GM18909 (cell line): ENCODE measurements at regions not wholly inside any gene's neighbourhood (a gene's known extent, or its start where the extent isn't known, plus 50 kb on each side); places are given as distances from the start of the nearest gene placed in this dataset.

Experiments
- ATAC-seq: cut with Tn5 transposase; IDR thresholded peaks from one replicate; pipeline ENCODE4 v1.9.1; 2021; ENCODE audit warnings: mild to moderate bottlenecking; ENCODE audit not compliant: unreplicated experiment, poor library complexity

DNA sequence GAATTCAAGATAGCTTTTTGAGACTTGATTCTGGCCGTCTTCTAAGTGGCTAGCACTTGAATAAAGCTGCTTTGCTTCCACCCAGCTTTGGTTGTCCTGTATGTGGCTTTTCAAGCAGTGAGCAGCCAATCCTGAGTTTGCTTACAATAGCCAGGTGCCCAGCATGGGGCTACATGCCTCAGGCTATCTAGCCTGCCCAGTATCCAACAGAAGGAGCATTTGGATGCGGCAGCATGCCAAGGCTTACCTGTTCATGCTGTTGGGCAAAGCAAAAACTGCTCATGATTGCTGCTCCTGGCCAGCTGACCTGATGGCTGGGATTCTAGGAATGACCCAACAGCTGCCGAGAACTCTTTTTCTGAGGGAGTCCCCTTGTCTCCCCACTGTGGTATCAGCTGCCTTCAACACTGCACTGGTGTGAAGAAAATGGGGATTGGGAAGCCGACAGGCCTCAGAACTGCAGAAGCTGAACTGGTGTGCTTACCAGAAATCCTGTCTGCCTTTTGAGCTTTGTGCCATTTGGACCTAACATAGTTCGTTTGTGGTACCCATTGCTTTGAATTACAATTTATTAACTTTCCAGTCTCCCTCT is 618.9 kb upstream of the IGFBP3 start:
- ATAC-seq, result no peak

DNA sequence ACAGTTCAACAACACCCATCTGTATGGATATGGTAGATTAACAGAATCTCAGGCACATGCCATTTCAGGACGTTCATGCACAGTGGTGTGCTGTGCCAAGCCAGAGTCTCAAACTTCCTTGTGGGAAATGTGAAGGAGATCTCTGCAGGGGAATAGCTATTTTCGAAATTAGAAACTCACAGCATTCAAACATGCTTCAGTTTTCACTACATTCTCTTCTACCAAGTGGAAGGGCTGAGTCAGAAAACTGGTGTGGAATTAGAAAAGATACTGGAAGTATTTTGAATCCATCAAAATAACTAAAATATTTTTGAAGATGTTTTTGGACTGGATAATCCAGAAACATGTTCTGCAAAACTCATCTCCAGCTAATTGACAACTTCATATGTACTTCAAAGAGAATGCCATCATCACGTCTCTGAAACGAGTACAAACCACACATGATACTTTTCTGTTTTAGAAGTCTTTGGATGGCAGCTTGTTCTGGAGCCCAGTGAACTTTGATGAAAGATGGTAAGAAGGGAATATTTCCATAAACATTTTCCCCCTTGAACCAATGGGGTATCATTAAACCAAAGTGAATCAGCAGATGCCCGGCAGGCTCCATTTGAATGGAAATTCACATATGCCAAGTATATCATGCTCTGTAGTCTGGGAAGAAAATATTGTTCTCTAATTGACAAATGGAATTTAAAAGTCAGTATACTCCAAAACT is 616.3 kb upstream of the IGFBP3 start:
- no peak for ATAC-seq

DNA sequence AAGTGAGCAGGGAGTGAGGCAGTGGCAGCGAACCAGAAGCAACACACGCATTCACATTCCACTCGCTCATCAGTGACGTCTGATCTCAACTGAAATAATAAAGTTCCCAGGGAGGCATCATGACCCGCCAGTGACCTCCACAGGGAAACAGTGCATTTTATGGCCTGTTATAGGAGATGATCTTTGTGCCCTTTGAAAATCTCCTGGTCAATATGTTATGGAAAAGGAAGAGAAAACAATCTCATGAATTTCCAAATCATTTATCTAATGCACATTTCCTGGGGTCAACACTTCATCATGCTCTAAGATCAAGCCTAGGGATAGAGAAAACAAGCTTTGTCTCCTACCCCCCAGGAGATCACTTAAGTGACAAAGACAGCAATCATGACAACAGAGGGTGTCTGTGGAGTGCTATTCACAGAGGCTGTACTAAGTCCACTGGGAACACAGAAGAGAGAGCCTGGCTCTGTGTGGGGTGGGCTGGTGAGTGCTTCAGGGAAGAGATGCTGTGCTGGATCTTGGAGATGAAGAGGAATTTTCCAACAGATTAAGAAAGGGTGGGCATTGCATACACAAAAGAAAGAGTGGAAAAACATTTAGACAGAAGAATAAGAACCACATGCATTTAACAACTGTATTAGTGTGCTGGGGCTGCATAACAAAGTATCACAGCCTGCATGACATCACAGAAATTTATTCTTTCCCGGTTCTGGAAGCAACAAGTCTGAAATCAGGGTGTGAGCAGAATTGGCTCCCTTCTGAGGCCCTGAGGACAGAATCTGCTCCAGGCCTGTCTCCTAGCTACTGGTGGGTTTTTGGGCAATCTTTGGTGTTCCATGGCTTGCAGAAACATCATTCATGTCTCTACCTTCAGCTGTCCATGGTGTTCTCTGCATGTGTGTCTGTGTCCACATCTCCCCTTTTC is 613.9 kb upstream of the IGFBP3 start:
- ATAC-seq, result no peak

DNA sequence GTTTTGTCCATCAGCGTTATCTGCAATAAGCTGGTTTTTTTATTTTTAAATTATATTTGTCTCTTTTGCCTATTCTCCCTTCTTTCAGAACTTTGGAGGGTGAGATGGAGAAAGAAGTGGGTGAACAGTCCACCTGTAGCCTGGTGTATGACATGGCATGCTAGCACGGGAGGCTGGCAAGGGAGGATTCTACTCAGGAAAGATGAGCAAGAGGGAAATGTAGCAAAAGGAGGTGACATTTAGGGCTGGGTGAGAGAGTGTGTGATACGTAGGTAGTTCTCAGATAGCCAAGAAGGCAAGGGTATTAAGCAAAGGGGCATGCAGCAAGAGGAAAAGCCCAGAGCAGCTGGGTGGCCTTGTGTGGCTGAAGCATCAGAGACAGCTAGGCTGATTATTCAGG is 612.9 kb upstream of the IGFBP3 start:
- no peak for ATAC-seq

DNA sequence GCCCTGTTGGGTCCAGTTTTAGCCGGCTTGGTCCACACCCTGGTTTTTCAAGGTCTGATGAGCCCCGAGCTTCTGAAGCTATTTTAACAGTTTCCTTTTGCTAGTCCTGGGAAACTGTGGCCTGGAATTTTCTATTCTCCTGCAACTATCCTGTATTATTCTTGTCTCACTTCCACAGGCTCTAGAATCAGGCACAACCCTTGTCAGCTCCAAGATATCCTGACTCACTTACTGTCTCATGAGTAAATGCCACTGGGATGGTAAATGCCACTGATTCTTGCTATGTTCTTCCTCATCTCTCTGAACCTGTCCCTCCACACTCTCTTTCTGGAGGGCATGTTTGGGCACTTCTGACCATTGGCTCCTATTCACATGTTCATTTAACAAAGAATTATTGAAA is 611.5 kb upstream of the IGFBP3 start:
- ATAC-seq, result no peak

DNA sequence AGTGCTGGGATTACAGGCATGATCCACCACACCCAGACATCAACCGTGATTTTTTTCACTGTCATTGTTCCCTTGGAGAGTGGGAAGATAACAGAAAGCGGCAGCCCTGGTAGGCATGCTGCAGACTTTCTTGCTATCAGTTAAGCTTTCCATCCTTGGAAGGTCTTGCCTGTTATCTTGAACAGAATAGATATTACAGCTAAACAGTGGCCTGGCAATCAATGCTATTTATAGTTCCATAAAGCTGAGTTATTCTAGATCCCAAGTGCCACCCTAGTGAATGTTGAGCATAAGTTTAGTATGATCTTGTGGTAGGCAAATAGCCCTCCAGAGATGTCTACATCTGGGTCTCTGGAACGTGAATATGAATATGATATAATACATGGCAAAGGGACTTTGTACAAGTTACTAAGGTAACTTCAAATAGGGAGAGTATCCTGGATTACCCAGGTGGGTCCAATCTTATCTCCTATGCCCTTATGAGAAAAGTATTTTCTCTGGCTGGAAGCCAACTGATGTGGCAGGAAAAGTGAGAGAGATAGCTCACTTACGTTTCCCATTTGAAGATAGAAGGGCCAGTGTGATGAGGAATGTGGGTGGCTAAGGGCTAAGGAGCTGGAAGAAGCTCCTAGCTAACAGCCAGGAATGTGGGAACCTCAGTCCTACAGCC is 609.1 kb upstream of the IGFBP3 start:
- no peak for ATAC-seq

DNA sequence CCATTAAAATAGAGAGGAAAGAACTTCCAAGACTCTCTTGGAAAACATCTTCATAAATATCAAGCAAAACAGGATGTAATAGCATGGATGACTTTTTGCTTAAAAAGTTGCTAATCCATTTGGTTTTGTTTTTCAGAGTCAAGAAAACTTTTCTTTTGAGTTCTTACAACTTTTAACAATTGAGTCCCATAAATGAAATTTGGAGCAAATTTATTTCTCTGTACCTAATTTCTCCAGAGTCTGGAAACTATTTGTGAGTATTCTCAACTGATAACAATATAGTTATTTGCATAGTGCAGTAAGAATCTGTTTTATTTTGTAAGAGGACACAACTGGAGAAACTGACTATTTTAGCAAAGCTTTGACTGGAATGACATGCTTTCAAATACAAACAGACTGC is 606.3 kb upstream of the IGFBP3 start:
- no peak for ATAC-seq

DNA sequence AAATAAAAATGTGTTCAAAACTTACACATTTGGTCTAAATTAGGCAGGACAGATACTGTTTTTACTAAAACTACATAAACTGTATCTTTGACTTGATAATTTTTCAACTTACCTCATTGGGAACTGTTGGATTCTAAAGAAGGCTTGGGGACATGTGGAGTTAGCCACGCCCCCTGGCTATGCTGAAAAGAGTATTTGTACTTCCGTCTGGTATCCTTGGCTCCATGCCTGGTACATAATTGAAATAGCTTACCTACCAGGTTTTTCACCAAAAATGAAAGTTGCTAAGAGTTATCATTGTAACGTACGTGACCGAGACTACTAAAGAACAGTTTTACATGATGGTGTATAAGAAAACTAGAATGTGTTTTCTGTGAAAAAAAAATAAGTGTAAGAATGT is 604.8 kb upstream of the IGFBP3 start:
- ATAC-seq, result no peak

DNA sequence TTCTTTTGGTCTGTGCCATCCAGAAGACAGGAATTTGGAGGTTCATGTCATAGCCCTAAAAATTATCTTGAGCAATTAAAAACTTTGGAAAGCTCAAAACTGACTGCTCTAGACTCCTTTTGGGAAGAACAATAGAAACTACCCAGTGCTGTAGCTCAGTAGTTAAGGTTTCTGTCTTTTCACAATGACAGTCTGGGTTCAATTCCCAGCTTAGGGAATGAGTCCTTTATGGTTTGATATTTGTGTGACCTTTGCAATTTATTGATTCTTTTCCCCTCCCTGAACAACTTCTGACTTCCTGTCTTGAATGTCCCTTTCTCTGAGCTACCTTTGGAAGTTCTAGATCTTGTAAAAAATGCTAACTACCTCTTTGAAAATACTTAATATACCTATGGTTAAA is 603.3 kb upstream of the IGFBP3 start:
- ATAC-seq, result no peak

DNA sequence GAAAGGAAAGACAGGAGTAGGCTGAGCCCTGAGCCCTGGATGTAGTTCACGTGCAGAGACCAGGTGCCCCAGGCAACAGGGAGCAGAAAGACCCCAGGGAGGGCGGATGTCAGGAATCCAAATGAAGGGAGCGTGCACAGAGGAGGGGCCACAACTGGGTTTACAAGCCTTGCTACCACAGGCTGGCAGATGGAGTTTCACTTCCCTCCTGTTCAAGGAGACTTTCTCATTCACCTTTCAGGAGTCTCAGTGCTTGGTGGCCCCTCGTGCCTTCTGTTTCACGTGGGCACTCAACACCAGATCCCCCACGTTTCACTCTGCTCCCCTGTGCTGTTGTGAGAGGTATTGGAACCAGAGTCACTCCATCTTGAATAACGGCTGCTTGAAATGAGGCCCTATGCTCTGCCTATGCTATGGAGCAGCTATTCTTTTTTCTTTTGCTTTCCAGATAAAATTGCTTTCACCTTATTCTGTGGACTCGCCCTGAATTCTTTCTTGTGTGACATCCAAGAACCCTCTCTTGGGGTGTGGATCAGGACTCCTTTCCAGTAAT is 601.4 kb upstream of the IGFBP3 start:
- no peak for ATAC-seq

DNA sequence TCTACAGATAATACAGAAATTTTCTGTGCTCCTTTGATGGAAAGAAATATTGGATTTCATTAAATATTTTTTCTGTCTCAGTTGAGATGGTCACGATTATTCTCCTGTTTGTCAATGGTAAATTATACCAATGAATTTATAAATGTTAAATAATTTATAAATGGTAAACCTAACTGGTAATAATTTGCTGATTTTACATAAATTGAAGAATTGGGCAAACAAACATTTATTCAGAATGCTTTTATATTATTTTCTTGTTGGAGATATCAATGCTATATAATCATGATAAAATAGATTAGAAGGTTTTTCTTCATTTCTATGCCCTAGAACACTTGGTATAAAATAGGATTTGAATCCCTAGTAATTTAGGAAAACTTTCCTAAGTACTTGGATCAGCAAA is 597.6 kb upstream of the IGFBP3 start:
- ATAC-seq, result no peak

DNA sequence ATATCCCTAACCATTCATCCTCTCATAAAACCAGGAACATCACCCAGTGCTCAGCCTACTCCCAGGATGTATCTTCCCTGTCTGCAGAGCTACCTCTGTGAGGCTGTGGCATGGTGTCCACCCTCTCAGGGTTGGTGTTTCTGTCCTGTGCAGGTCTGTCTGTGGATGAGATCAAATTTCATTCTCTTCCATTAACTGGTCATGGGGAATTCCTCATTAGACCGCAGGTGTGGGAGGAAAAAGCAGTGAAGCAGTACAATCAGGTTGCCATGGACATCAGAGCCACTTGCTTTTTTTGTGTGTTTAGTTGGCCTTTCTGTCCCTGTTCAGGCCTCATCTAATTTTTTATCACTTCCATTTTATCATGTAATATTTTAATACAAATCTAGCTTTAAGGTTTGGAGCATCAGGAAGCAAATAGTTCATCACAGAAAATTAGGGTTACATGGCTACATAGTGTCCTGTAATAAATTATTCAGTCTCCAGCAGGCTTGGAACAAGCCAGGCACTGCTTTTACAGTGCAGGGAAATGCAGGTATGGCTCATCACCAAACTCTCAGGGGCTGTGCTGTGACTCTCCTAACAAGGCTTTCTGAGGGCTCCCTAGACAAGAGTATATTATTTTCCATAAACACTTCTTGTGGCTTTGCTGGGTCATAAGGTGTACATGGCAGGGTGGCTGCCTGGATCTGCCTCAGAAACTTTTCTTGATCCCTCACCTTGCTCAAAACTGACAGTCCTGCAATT is 594.9 kb upstream of the IGFBP3 start:
- no peak for ATAC-seq

DNA sequence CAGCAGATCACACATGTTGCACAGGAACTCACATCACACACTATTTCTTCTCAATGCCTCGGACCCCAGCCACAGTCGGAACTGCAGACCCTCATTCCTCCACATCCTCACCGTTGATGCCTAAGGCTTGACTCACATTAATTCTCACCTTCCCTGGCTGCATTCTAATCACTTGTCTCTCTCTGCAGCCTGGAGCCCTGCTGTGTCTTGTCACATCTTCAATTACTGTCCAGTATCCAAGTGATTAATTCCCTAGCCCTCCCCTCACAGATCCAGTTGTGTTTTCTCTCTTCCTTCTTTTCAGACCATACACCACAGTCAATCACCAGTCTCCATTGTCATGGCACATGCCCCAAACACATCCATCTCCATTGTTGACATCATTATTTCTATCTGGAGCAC is 592.4 kb upstream of the IGFBP3 start:
- ATAC-seq, result no peak

DNA sequence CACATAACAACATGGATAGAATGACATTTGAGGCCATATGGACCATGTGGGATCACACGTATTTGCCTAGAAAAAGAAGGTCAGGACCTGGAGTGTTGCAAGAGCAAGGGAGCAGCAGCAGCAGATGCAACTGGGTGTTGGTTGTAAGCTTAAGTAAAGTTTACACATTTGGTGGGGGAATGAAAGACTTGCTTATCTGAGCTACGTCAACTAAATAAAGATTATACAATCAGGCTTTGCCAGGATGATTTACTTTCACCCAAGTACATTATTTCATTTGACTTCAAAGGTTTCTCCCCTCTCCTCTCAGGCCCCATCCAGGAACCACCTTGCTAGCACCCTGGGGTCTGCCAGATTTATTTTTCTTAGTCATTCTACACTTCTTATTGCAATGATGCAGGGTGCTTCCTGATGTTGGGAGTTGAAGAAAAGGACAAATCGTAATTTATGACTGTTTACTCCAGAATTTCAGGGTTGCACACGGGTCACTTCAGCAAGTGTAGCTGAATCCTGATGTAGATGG is 591.9 kb upstream of the IGFBP3 start:
- no peak for ATAC-seq

DNA sequence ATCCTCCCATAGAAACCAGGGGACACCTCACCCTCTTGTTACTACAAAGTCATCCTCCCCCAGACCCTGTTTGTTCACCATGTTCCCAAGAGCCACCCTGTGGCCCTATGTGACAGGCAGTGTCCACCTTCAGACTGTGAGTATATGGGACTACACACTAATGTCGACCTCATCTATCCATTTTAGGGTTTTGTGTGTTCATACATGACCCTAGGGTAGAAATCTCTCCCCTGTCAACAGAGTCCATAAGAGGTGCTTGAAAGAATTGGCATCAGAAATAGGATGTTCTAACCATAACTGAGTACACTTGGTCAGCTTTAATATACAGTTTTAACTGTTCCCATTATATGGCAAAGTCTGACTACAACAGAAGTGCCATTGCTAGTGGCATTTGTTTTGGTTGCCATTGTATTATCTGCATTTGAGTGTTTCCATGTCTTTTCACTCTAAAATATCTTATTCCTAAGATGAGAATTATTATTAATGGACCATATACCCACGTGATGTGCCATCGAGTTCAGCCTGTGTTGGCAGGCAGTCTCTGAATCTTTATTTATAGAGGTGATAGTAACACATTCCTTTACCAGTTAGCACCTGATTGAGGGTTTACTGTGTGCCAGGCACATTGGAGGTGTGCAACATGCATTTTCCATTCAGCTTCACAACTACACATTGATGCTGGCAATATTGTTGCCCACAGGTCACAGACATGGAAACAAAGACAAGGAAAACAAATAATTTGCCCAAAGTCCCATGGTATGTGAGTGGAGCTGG is 590.6 kb upstream of the IGFBP3 start:
- ATAC-seq, result no peak

DNA sequence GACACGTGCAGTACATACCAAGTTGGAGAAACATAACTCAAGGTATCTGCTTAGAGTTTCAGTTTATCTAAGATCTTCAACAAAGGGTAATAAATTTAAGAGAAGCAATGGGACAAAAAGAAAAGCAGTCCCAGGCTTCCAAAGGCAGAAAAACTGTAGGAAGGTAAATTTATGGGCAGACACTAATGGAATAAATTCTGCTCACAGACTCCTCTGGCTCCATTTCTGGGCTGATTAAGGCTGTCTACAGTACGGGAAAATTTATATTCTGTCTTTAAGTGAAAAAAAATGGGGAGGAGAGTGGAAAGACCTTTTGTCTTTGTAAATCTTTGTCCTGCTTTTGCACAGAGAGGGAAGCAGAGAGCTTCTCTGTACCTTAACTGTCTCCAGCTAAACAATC is 587.5 kb upstream of the IGFBP3 start:
- no peak for ATAC-seq

DNA sequence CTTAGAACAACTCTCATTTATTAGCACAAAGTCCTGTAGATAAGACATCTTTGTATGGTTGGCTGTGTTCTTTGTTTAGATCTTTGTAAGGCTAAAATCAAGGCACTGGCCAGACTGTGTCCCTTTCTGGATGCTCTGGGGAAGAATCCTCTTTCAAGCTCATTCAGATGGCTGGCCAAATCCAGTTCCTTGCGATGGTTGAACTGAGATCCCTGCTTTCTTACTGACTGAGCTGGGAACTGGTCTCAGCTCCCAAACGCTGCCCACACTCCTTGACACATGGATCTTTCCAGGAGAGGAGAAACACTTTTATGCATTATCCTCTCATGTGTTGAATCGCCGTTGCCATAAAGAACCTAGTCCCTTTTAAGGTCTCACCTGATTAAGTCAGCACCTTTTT is 586.5 kb upstream of the IGFBP3 start:
- ATAC-seq, result no peak

DNA sequence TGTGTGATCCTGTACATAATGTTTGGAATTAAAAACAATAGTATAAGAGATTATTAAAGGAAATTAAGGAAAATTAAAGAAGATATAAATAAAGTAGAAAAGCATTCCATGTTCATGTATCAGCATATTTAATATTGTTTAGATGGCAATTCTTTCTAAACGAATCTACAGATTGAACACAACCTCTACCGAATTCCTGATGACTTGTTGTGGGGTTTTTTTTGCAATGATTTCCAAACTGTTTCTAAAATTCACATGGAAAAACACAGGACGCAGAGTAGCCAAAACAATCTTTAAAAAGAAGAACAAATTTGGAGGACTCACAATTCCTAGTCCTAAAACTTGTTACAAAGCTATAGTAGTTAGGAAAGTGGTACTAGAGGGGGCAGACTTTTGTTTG is 573.4 kb upstream of the IGFBP3 start:
- ATAC-seq, result no peak

DNA sequence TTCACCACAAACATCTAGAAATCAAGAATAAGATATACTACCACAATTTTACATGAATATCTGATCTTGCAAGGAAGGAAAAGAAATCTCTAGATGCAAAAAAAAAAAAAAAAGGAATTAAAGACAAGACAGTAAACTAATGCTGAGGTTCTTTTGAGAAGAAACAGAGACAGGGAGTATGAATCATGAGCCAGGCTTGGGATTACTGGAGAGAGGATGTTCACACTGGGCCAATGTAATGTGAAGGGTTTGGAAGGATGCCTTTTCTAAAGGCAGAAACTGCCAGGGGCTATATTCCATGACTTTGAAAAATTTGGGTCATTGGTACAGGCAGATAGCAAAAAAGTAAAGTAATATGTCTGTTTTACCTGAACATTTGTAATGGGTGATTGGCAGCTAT is 573.0 kb upstream of the IGFBP3 start:
- ATAC-seq, result no peak
